ENCODE measurements at regions not wholly inside any gene's neighbourhood (a gene's known extent, or its start where the extent isn't known, plus 50 kb on each side); places are given as distances from the start of the nearest gene placed in this dataset.

DNA sequence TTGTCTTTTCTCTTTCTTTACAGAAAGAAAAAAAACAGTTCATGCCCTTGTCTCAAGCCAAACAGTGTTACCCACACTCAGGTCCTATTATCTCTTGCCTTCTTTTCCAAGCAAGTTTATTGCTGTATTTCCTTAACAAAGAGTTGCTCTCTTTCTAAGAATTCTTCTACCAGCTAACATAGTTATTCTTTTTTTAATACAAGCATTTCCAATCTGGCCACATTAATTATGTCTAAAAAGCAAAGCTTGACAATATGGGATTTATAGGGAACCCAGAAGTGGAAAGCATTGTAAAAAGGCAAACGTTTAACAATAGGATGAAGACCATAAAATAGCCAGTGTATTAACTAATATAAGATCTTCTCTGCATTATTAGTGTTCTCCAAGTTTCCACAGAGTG lies 272.5 kb upstream of the CWC22 start:
- intact Hi-C loops (cut with DNase I; ENCODE audit: low total_unique reads): no loop called here
- WGBS, 2 donors: 59 to 70% methylated on average over 1 of the region's 1 CpG

DNA sequence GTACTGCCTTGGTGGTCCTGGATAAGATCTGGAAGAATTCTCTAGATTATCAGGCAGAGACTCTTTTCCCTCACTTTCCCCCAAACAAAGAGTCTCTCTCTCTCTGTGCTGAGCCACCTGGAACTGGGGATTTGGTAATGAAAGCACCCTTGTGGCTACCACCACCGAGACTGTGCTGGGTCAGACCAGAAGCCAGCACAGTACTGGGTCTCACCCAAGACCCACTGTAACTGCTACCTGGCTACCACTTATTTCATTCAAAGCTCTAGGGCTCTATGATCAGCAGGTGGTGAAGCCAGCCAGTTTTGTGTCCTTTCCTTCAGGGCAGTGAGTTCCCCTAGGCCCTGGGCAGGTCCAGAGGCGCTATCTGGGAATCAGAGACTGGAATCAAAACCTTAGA lies 269.6 kb upstream of the CWC22 start:
- intact Hi-C loops (cut with DNase I; ENCODE audit: low total_unique reads): no loop called here
- WGBS, 2 donors: 79 to 85% methylated on average over 2 of the region's 2 CpGs
- no peak for TF ChIP-seq POLR2A (IDR thresholded peaks at IDR 0.05)
- TF ChIP-seq, protein P1, sequence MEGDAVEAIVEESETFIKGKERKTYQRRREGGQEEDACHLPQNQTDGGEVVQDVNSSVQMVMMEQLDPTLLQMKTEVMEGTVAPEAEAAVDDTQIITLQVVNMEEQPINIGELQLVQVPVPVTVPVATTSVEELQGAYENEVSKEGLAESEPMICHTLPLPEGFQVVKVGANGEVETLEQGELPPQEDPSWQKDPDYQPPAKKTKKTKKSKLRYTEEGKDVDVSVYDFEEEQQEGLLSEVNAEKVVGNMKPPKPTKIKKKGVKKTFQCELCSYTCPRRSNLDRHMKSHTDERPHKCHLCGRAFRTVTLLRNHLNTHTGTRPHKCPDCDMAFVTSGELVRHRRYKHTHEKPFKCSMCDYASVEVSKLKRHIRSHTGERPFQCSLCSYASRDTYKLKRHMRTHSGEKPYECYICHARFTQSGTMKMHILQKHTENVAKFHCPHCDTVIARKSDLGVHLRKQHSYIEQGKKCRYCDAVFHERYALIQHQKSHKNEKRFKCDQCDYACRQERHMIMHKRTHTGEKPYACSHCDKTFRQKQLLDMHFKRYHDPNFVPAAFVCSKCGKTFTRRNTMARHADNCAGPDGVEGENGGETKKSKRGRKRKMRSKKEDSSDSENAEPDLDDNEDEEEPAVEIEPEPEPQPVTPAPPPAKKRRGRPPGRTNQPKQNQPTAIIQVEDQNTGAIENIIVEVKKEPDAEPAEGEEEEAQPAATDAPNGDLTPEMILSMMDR (IDR thresholded peaks at IDR 0.05): no peak
- no peak overlapping the region for H3K4me3 ChIP-seq (ENCODE audit: low read depth, poor library complexity, severe bottlenecking)
- no peak for DNase-seq (ENCODE audit: low spot score in 2 of 2)

More for the DNA sequence above, 272.5 kb upstream of the CWC22 start:
- no peak for DNase-seq (ENCODE audit: low spot score in 2 of 2)
- no peak overlapping the region for H3K4me3 ChIP-seq (ENCODE audit: low read depth, poor library complexity, severe bottlenecking)
- no peak for TF ChIP-seq POLR2A (IDR thresholded peaks at IDR 0.05)
- TF ChIP-seq, protein P1 (IDR thresholded peaks at IDR 0.05): no peak

DNA sequence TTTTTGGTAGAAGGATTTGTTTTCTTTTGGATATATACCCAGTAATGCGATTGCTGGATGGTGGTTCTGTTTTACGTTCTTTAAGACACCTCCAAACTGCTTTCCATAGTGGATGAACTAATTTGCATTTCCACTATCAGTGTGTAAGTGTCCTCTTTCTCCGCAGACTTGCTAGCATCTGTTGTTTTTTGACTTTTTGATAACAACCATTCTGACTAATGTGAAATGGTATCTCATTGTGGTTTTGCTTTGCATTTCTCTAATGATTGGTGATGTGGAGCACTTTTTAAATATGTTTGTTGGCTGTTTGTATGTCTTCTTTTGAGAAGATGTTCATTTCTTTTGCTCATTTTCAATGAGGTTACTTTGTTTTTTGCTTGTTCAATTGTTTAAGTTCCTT lies 260.9 kb upstream of the CWC22 start:
- TF ChIP-seq, protein P1 (IDR thresholded peaks at IDR 0.05): no peak
- no peak for TF ChIP-seq POLR2A (IDR thresholded peaks at IDR 0.05)
- intact Hi-C loops (cut with DNase I; ENCODE audit: low total_unique reads): no loop called here
- no peak overlapping the region for H3K4me3 ChIP-seq (ENCODE audit: low read depth, poor library complexity, severe bottlenecking)
- 89 to 92% methylated on average over 3 of the region's 3 CpGs for WGBS, 2 donors
- no peak for DNase-seq (ENCODE audit: low spot score in 2 of 2)

DNA sequence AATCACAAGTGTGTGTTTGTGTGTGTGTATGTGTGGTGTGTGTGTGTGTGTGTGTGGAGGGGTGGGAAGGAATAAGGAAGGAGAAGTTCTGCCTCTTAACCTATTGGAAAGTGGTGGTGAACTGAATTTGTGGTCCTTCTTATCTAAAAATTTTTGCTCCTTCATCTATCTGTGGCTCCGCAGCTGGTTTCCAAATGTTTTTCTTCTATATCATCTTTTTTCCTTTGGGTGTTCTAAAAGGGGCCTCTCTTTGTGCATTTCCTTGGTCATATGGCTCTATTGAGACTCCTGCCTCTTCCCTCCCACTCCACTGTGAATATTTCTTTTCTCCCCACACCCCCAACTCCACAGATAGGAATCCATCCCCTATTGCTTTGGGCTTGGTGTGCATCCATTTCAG lies 254.9 kb upstream of the CWC22 start:
- no peak overlapping the region for H3K4me3 ChIP-seq (ENCODE audit: low read depth, poor library complexity, severe bottlenecking)
- TF ChIP-seq, protein P1 (IDR thresholded peaks at IDR 0.05): no peak
- no peak for TF ChIP-seq POLR2A (IDR thresholded peaks at IDR 0.05)
- DNase-seq (ENCODE audit: low spot score in 2 of 2): no peak
- intact Hi-C loops (cut with DNase I; ENCODE audit: low total_unique reads): no loop called here
- WGBS, 2 donors: 92 to 97% methylated on average over 1 of the region's 1 CpG

DNA sequence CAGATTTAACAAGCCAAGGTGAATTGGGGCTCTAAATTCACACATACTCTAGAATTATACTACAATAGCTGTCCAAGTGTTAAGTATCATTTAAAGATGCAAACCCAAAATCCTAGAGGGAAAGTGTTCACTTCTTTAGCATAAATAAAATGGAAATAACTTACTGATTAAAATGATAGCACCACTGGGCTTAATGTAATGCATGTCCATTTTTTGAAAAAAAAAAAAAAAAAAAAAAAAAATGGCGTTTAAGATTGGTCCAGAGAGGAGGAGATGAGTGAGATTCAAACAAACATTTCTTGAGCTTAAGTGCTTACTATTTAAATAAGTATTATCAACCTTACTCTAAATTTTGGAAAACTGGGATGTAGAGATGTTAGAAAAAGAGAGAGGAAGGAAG lies 251.5 kb upstream of the CWC22 start:
- 73 to 94% methylated on average over 1 of the region's 1 CpG for WGBS, 2 donors
- DNase-seq (ENCODE audit: low spot score in 2 of 2): no peak
- H3K4me3 ChIP-seq (ENCODE audit: low read depth, poor library complexity, severe bottlenecking): no peak overlapping the region
- intact Hi-C loops (cut with DNase I; ENCODE audit: low total_unique reads): no loop called here
- TF ChIP-seq POLR2A (IDR thresholded peaks at IDR 0.05): no peak
- TF ChIP-seq, protein P1 (IDR thresholded peaks at IDR 0.05): no peak

DNA sequence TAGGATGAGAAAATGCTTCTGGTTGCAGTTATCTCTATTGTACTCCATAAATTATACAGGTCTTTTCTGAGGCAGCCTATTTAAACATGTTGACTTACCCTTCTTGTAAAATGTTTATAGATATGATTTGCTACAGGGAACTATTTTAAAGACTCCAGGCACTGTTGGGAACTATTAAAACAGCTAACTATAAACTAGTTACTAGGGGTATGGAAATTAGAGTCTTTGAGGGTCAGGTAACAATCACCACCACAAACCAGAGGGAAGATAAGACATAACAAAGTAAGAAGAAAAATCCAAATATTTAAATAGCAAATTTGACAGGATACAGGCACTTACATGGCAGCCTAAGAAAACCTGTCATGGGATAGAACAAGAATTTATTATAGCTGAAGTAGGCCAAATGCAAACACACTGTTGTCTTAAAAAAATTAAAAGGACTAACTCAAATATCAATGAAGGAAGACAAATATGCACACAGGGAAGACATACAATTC lies 251.0 kb upstream of the CWC22 start:
- no peak overlapping the region for H3K4me3 ChIP-seq (ENCODE audit: low read depth, poor library complexity, severe bottlenecking)
- intact Hi-C loops (cut with DNase I; ENCODE audit: low total_unique reads): no loop called here
- TF ChIP-seq POLR2A (IDR thresholded peaks at IDR 0.05): no peak
- TF ChIP-seq, protein P1 (IDR thresholded peaks at IDR 0.05): no peak
- no peak for DNase-seq (ENCODE audit: low spot score in 2 of 2)

Measured in lower leg skin (tissue), 4 donors.